SU-DHL-6 (cell line): ENCODE measurements at regions not wholly inside any gene's neighbourhood (a gene's known extent, or its start where the extent isn't known, plus 50 kb on each side); places are given as distances from the start of the nearest gene placed in this dataset.

ENCODE experiments used
- H2AFZ ChIP-seq: fragments of 200-600 bp; sonication (generic); 2 replicates; pipeline ENCODE4 v1.6.1; 2014; ENCODE audit warnings: low read depth, mild to moderate bottlenecking, moderate library complexity, mixed read lengths, antibody characterized with exemption, low read length; ENCODE audit not compliant: severe bottlenecking
- H3F3A ChIP-seq: fragments of 200-600 bp; shearing (Covaris generic); 2 replicates; pipeline ENCODE4 v1.6.0; 2016; ENCODE audit warnings: antibody characterized with exemption, mild to moderate bottlenecking; ENCODE audit not compliant: insufficient read depth
- H3K27ac ChIP-seq: fragments of 200-600 bp; sonication (generic); 2 replicates; pipeline ENCODE4 v1.5.1; 2016; ENCODE audit warnings: low read depth, mild to moderate bottlenecking, low read length, moderate library complexity, mixed read lengths
- H3K27me3 ChIP-seq: fragments of 200-600 bp; sonication (generic), shearing (Covaris generic); 2 replicates; pipeline ENCODE4 v1.6.0; 2014; ENCODE audit warnings: mild to moderate bottlenecking, low read length
- H3K36me3 ChIP-seq: fragments of 200-600 bp; sonication (generic); 2 replicates; pipeline ENCODE4 v1.6.1; 2014; ENCODE audit warnings: mild to moderate bottlenecking, low read length, mixed read lengths
- H3K4me2 ChIP-seq: fragments of 300-600, 200-600 bp; shearing (Covaris generic), sonication (generic); 2 replicates; pipeline ENCODE4 v1.6.0; 2014; ENCODE audit warnings: low read length, low read depth, mild to moderate bottlenecking; ENCODE audit not compliant: poor library complexity, severe bottlenecking
- H3K4me3 ChIP-seq: fragments of 200-600 bp; sonication (generic); 2 replicates; pipeline ENCODE4 v1.5.1; 2014; ENCODE audit warnings: antibody characterized with exemption, low read length, mild to moderate bottlenecking, mixed read lengths; ENCODE audit not compliant: insufficient read depth, poor library complexity, severe bottlenecking
- H3K79me2 ChIP-seq: fragments of 200-600 bp; sonication (generic); 2 replicates; pipeline ENCODE4 v1.6.1; 2014; ENCODE audit warnings: mild to moderate bottlenecking, low read length, moderate library complexity; ENCODE audit not compliant: insufficient read depth
- H3K9ac ChIP-seq: fragments of 200-600 bp; sonication (generic); 2 replicates; pipeline ENCODE4 v1.7.0; 2014; ENCODE audit warnings: mild to moderate bottlenecking, low read length
- H3K9me2 ChIP-seq: fragments of 200-600 bp; sonication (generic); replicated peaks from 2 replicates; pipeline ENCODE4 v1.6.1; 2014; ENCODE audit warnings: low read length; ENCODE audit not compliant: insufficient read depth
- H3K9me3 ChIP-seq: fragments of 200-600 bp; sonication (generic); 2 replicates; pipeline ENCODE4 v1.6.1; 2014; ENCODE audit warnings: low read length, mixed read lengths; ENCODE audit not compliant: insufficient read depth
- H4K20me1 ChIP-seq: fragments of 200-600 bp; sonication (generic); 2 replicates; pipeline ENCODE4 v1.6.1; 2014; ENCODE audit warnings: low read depth, mild to moderate bottlenecking, antibody characterized with exemption, low read length, moderate library complexity, mixed read lengths
- EZH2phosphoT487 ChIP-seq: fragments of 200-600 bp; sonication (generic), shearing (Covaris generic); conservative IDR thresholded peaks from 2 replicates; pipeline ENCODE4 v1.6.1; 2018; ENCODE audit warnings: mild to moderate bottlenecking, antibody characterized with exemption, low read length, moderate library complexity, mixed read lengths
- TF ChIP-seq, protein P1 (sequence below): fragments of 200-600 bp; sonication (generic); IDR thresholded peaks from one replicate; pipeline ENCODE4 v1.5.1; 2017; ENCODE audit warnings: antibody characterized with exemption, mild to moderate bottlenecking, low read length, moderate library complexity; ENCODE audit not compliant: insufficient read depth, poor library complexity, severe bottlenecking

DNA sequence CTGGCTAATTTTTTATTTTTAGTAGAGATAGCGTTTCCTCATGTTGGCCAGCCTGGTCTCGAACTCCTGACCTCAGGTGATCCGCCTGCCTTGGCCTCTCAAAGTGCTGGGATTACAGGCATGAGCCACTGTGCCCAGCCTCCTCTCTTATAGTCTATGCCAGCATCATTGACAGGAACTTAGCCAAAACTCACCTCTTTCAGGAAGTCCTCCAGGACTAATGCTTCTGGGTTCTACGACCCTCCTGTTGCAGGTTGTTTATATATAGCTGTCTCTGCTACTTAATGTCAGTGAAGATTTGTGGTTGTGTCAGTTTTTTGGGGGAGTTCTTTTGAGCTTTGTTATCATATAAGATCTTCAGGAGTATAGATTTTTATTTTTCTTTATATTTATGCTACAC lies 112.1 kb upstream of the CDC42EP3 start:
- H3K27ac ChIP-seq, result no peak overlapping the region
- no peaks in the 10 kb centered on the region for H3K36me3 ChIP-seq
- no peaks in the 10 kb centered on the region for H4K20me1 ChIP-seq

DNA sequence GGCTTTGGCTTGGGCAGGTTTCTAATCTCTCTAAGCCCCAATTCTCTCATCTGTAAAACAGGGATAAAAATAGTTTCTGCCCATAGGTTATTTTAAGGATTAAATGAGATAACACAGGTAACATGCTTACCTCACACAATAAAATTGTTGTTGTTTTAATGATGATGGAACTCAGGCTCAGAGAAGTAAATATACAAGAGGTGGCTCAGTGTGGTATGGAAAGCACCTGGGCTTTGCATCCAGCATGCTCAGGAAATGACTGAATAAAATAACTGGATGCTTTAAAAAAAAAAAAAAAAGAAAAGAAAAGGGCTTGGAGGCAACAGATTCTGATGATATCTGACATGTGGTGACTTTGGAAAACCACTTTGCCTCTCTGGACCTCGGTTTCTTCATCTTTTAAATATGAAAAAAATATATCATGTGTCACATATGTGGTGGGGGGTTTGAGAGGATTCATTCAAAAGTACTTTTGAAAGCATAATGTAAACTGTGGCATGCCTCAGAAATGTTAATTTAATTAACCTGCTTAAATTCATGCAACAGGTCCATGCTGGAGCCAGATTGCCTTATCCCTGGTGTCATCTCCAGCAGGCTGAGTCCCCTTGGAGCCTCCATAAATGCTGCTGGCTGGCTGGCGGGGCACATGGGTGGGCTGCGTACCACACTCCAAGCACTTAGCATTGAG lies 112.8 kb upstream of the CDC42EP3 start:
- Histone ChIP-seq H3K9me2 (no peaks in the 10 kb centered on the region), H4K20me1 (no peaks in the 10 kb centered on the region), H3K9me3 (peaks cover 6% of the 10 kb centered on the region; the same call in 1 of the 2 replicates), H3K9ac (no peak overlapping the region), H2AFZ (no peak overlapping the region), H3K27ac (no peak overlapping the region), H3F3A (no peaks in the 10 kb centered on the region), H3K79me2 (no peaks in the 10 kb centered on the region), H3K4me2 (no peak overlapping the region), H3K27me3 (no peaks in the 10 kb centered on the region), H3K36me3 (no peaks in the 10 kb centered on the region), H3K4me3 (no peak overlapping the region)
- TF ChIP-seq EZH2phosphoT487, result no peak
- TF ChIP-seq, protein P1, sequence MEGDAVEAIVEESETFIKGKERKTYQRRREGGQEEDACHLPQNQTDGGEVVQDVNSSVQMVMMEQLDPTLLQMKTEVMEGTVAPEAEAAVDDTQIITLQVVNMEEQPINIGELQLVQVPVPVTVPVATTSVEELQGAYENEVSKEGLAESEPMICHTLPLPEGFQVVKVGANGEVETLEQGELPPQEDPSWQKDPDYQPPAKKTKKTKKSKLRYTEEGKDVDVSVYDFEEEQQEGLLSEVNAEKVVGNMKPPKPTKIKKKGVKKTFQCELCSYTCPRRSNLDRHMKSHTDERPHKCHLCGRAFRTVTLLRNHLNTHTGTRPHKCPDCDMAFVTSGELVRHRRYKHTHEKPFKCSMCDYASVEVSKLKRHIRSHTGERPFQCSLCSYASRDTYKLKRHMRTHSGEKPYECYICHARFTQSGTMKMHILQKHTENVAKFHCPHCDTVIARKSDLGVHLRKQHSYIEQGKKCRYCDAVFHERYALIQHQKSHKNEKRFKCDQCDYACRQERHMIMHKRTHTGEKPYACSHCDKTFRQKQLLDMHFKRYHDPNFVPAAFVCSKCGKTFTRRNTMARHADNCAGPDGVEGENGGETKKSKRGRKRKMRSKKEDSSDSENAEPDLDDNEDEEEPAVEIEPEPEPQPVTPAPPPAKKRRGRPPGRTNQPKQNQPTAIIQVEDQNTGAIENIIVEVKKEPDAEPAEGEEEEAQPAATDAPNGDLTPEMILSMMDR, result no peak

More for the DNA sequence above, 112.1 kb upstream of the CDC42EP3 start:
- Histone ChIP-seq H3F3A (no peaks in the 10 kb centered on the region), H3K9me3 (peaks cover 3% of the 10 kb centered on the region; the same call in 1 of the 2 replicates), H3K9me2 (no peaks in the 10 kb centered on the region), H3K4me3 (no peak overlapping the region), H3K79me2 (no peaks in the 10 kb centered on the region), H2AFZ (no peak overlapping the region), H3K27me3 (no peaks in the 10 kb centered on the region), H3K4me2 (no peak overlapping the region), H3K9ac (no peak overlapping the region)
- TF ChIP-seq, protein P1, result no peak
- no peak for TF ChIP-seq EZH2phosphoT487

DNA sequence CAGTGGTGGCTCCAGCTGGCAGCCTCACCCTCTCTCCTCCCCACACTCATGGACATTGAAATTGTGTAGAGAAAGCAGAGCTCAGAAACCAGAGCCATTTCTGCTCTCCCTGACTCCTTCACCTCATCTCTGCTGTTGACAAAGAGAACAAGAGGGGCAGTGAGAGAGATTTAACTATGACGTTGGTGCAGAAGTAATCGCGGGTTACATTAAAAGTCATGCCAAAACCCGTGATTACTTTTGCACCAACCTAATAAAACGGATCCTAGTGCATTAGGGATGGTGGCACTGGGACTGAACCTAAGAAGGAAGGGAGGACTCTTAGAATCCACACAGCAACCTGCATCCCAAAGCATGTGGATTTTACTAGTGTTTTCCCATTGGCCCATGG lies 113.3 kb upstream of the CDC42EP3 start:
- Histone ChIP-seq H4K20me1 (no peaks in the 10 kb centered on the region), H3K79me2 (no peaks in the 10 kb centered on the region), H3F3A (no peaks in the 10 kb centered on the region), H3K4me2 (no peak overlapping the region), H3K27ac (no peak overlapping the region), H3K9ac (no peak overlapping the region), H3K36me3 (no peaks in the 10 kb centered on the region), H3K9me2 (no peaks in the 10 kb centered on the region), H3K9me3 (peaks cover 6% of the 10 kb centered on the region; the same call in 1 of the 2 replicates), H2AFZ (no peak overlapping the region), H3K27me3 (no peaks in the 10 kb centered on the region), H3K4me3 (no peak overlapping the region)
- TF ChIP-seq, protein P1, result no peak
- no peak for TF ChIP-seq EZH2phosphoT487
